T-helper 1 cell (primary cell): ENCODE measurements at regions not wholly inside any gene's neighbourhood (a gene's known extent, or its start where the extent isn't known, plus 50 kb on each side); places are given as distances from the start of the nearest gene placed in this dataset.

Experiments
- DNase-seq, 5 donors: peaks; one replicate each; pipeline ENCODE4 v3.0.0-alpha.2; 2012 to 2020

GRCh38 chr3:180092889-180093288 lies 56.2 kb upstream of the PEX5L start:
- DNase-seq = no peak

DNA sequence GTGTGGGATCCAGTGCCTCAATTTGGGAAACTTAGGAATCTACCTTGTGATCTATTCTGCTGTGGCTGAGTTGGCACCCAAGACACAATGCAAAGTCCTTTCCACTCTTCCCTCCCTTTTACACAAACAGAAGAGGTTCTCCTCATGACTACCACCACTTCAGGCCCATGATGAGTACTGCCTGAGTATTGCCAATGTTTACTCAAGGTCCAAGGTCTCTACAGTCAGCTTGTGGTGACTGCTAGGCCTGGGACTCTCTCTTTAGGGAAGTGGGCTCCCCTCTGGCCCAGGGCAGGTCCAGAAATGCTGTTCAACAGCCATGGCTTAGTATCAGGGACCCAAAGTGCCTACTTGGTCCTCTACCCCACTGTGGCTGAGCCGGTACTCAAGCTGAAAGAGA lies 56.8 kb upstream of the PEX5L start:
- no peak for DNase-seq

GRCh38 chr3:180097626-180098025 lies 60.9 kb upstream of the PEX5L start:
- no peak for DNase-seq

DNA sequence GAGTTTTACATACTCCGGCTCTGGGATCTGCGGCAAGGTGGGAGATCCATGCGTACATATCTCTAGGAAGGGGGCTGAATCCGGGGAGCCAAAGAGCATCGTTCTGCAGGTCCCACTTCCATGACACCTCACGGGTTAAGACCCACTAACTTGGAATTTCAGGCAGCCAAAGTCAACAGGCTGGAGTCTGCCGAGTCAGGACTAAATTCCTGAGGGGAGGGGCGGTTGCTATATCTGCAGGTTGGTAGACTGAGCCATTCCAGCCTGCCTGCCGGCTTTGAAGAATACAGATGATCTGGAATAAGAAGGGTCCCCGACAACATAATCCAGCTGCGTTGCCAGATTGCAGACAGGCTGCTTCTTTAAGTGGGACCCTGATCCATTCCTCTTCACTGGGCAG lies 65.4 kb upstream of the PEX5L start:
- DNase-seq = no peak

DNA sequence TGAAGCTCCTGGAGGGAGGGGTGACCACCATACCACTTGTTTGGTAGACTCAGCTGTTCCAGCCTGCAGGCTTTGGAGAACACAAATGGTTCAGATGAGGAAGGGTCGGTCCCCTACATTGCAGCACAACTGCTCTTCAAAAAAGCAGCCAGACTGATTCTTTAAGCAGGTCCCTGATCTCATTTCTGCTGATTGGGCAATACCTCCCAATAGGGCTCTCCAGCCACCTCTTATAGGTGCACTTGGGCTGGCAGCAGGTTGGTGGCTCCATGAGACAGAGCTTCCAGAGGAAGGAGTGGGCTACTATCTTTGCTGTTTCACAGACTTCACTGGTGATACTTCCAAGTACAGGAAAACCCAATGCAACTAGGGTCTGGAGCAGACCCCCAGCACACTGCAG lies 65.9 kb upstream of the PEX5L start:
- DNase-seq = no peak

DNA sequence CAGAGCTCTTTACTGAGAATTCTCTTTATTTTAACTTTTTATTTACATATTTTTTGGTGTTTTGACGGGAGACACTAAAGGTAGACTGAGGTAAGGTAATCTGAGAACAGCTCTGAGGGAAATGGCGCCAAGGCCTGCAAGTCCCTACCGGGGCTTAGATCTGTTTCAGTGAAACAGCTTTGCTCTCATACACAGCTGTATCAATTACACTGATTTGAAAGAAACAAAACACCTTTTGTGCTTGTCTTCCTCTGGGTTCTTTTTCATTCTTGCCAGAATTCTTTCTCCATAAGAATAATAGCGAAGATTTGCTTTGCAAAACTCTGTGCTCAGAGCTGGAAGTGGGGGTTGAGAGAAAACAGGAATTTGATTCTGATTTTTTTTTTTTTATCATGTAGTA lies 79.5 kb upstream of the PEX5L start:
- DNase-seq = no peak

GRCh38 chr3:180116658-180117057 lies 79.9 kb upstream of the PEX5L start:
- DNase-seq = no peak

- no peak for DNase-seq
These were observed 80.8 kb upstream of the PEX5L start for GRCh38 chr3:180117381-180118163.

GRCh38 chr3:180119567-180119966 lies 82.8 kb upstream of the PEX5L start:
- no peak for DNase-seq

- no peak for DNase-seq
These were observed 87.2 kb upstream of the PEX5L start for GRCh38 chr3:180123928-180124327.

GRCh38 chr3:180131169-180131568 lies 94.4 kb upstream of the PEX5L start:
- no peak for DNase-seq

DNA sequence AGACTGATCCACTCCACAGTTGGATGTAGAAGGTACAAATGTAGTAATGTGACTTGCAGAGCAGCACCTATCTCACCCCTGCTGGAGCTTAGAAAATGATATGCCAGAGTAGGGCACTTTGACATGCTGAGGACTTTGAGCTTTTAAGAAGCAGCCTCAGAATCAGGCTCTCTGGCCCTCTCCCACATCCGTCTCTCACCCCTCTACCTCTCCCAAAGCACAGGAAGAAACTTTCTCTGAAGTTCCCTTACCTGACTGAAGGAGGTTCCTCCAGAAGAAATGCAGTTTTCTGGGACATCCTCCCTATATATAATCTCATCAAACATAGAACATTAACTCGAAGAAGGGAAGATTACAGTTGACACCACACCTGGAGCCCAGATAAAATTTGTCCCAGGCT lies 98.4 kb upstream of the PEX5L start:
- no peak for DNase-seq

DNA sequence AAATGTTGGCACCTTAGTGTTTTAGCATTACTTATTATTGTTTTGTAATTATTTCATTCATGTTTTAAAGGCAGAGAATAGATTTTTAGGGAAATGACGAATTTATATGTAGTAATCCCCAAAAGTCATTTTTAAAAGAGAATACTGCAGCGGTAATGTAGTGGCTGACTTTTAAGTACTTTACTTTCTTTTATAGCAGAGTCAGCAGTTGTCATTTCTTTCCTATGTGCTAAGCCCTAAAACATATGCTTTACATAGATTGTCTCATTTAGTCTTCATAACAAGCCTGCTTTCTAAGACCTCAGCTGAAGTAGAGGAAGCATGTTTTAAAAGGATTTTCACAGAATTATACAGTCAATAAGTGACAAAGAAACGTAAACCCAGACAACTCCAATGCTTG lies 102.1 kb upstream of the PEX5L start:
- no peak for DNase-seq

DNA sequence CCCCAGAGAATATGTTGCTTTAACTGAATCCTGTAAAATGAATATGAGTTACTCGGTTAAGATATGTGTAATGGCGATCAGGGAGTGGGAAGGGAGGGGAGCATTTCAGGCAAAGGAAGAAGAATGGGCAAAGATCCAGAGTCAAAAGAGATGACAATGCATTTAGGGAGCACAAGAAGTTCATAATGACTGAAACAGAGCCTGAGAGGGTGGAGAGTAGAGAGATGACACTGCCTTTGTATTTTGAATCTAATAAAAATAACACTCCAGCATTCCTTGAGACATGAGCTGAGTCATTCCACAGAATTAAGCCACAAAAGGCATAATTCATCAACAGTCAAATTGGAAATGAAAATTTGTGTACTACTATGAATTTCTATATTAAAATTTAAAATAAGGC lies 105.3 kb upstream of the PEX5L start:
- no peak for DNase-seq

- DNase-seq = no peak
These were observed 105.7 kb upstream of the PEX5L start for GRCh38 chr3:180142472-180142871.

GRCh38 chr3:180161770-180162169 lies 125.0 kb upstream of the PEX5L start:
- no peak for DNase-seq

GRCh38 chr3:180175572-180175971 lies 138.8 kb upstream of the PEX5L start:
- DNase-seq = no peak

GRCh38 chr3:180176059-180176458 lies 139.3 kb upstream of the PEX5L start:
- no peak for DNase-seq

DNA sequence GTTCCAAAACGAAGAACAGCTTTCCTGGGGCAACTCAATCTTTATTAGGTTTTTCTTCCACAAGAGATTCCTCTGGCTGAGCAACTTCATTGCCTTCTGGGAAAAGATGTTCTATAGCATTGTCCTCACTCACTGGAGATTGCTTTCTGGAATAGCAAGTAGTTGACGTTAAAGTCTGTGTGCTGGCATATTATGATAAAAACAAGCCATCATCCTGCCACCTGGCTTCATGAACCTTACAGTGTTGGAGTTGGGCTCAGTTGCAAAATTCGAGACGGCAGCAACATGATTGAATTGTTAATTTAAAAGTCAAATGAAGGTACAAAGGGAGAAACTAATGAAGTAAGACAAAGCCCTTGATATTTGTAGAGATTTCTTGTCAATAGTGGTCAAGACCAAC lies 140.5 kb upstream of the PEX5L start:
- no peak for DNase-seq

GRCh38 chr3:180179562-180179961 lies 142.8 kb upstream of the PEX5L start:
- no peak for DNase-seq

DNA sequence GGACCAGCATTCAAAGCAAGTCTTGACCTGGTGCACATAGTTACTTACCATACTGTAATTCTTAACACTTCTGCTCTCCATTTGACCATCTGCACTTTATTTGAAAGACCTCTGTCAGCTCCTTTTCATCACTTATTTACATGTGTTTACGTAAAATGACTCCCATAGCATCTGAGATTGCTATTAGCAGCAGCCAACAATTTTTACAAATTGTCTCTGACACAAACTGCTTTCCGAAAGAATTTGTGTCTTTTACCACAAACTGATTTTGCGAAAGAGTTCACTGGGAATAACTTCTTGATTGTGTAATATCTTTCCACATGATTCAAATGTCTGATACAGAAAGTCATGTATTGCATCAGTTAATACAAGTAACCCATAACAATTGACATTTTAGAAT lies 144.1 kb upstream of the PEX5L start:
- DNase-seq = no peak

- no peak for DNase-seq
These were observed 144.7 kb upstream of the PEX5L start for GRCh38 chr3:180181387-180181786.

DNA sequence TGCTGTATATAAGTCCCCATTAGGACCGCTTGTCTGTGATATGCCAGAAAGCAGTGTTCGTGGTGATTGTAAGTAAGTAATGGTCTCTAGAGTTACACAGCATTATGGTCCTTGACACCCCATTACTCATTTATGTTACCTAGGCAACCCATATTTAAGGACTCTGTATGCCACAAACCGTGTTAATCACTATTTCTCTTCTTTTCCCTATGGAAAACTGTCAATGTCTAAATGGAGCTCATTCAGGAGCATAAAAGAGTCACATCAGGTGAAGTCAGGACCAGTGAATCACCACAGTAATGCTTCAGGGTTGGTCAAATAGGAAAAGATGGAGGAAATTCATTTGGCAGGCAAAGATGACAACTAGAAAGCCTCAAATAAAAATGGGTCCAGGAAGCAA lies 146.6 kb upstream of the PEX5L start:
- no peak for DNase-seq

- DNase-seq = no peak
These were observed 148.1 kb upstream of the PEX5L start for GRCh38 chr3:180184816-180185215.

DNA sequence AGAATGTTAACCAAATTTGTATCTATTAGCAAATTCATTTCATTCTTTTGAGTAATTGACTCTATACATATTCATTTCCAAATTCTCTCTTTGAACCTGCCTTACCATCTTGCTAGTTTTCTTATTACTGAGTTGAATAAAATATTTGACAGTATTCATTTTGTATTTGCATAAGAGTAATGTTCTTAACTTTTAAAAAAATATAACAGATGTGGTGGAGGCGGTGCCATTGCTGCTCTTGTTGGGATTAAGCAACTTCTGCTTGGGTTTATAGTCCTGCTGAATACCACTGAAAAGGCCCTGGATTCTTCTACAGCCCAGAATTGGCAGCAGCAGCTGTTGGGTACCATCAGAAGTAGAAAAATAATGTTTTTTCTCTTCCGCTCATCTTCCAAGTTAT lies 148.9 kb upstream of the PEX5L start:
- no peak for DNase-seq
